Activated naive CD4-positive, alpha-beta T cell treated with anti-CD3 and anti-CD28 coated beads, Interleukin-2, amount 50 U/mL, for 72 hours (primary cell): ENCODE measurements at regions not wholly inside any gene's neighbourhood (a gene's known extent, or its start where the extent isn't known, plus 50 kb on each side); places are given as distances from the start of the nearest gene placed in this dataset.
"Not testable (repeated sequence)": the region's sequence is repeated elsewhere in the genome, so short reads cannot be mapped to it uniquely, and the experiment has no call there.

ENCODE experiments used
- ATAC-seq, 2 donors: fragments of 150-1000 bp; cut with Tn5 transposase; 2 replicates each; pipeline ENCODE4 v1.10.0; 2021; ENCODE audit warnings: mild to moderate bottlenecking in 2 of 2, moderate library complexity in 2 of 2
- DNase-seq, 2 donors: peaks; one replicate each; pipeline ENCODE4 v3.0.0; 2021 to 2022; ENCODE audit warnings: low spot score in 2 of 2
- H3K27ac Mint-ChIP-seq, 2 donors: one replicate each; pipeline ENCODE4 v1.8.0; 2022; ENCODE audit warnings: mild to moderate bottlenecking in 2 of 2, mixed read lengths in 2 of 2
- H3K36me3 Mint-ChIP-seq, 2 donors: one replicate each; pipeline ENCODE4 v1.8.0; 2022; ENCODE audit warnings: mixed read lengths in 2 of 2
- H3K9me3 Mint-ChIP-seq, 2 donors: one replicate each; pipeline ENCODE4 v1.8.0; 2022; ENCODE audit warnings: mixed read lengths in 2 of 2

DNA sequence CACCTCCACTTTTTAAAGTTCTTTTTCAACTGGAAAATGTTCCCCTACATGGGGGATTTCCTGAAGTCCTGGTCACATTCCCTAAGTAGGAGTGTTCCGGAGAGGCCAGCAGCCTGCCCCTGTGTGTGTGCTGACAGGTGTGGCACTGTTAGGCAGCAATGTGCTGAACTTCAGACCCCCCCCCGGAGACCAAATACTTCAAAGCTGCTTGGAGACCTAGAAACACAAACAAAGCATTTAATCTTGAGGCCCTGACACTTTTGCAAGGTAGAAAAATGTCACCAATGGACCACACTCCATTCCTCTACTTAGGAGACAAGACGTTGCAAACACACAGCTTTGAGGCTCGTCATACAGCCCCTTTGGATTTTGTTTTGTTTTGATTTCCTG, 259.6 kb upstream of the CTNNB1 start:
- DNase-seq, result no peak
- ATAC-seq, result no peak
- no peak overlapping the region for H3K27ac Mint-ChIP-seq
- no peaks in the 10 kb centered on the region for H3K36me3 Mint-ChIP-seq
- H3K9me3 Mint-ChIP-seq, result peaks cover 0 to 4% of the 10 kb centered on the region in 2 donors

DNA sequence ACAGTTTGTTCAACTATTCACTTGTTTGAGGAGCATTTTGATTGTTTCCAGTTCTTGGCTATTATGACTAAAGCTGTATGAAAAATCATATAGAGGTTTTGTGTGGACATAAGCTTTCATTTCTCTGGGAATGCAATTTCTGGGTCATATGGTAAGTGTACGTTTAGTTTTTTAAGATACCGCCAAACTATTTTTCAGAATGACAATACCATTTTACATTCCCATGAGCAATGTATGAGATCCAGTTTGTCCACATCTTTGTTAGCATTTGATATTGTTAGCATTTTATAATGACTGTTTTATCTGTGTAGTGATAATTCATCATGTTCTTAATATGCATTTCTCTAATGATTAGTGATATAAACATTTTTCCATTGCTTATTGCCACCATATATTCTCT, 258.7 kb upstream of the CTNNB1 start:
- Mint-ChIP-seq H3K9me3 (peaks cover 0 to 8% of the 10 kb centered on the region in 2 donors), H3K36me3 (no peaks in the 10 kb centered on the region)
- ATAC-seq, result no peak

GRCh38 chr3:40947022-40947421, 252.3 kb upstream of the CTNNB1 start:
- DNase-seq, result not testable (repeated sequence)

More for the DNA sequence above, 258.7 kb upstream of the CTNNB1 start:
- H3K27ac Mint-ChIP-seq, result no peak overlapping the region
- DNase-seq, result no peak

DNA sequence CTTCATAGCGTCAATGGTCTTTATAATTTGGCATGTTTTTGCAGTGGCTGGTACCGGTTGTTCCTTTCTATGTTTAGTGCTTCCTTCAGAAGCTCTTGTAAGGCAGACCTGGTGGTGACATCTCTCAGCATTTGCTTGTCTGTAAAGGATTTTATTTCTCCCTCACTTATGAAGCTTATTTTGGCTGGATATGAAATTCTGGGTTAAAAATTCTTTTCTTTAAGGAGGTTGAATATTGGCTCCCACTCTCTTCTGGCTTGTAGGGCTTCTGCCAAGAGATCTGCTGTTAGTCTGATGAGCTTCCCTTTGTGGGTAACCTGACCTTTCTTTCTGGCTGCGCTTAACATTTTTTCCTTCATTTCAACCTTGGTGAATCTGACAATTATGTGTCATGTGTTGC, 250.0 kb upstream of the CTNNB1 start:
- not testable (repeated sequence) for H3K27ac Mint-ChIP-seq, ATAC-seq, DNase-seq
- Mint-ChIP-seq H3K9me3 (peaks cover 7 to 26% of the 10 kb centered on the region in 2 donors), H3K36me3 (peaks cover 4 to 23% of the 10 kb centered on the region in 2 donors)

More at GRCh38 chr3:40947022-40947421, 252.3 kb upstream of the CTNNB1 start:
- H3K27ac Mint-ChIP-seq, ATAC-seq: not testable (repeated sequence)
- Mint-ChIP-seq H3K9me3 (peaks cover 0 to 13% of the 10 kb centered on the region in 2 donors), H3K36me3 (peaks cover 4 to 23% of the 10 kb centered on the region in 2 donors)

GRCh38 chr3:40951636-40952035, 247.7 kb upstream of the CTNNB1 start:
- Mint-ChIP-seq H3K27ac (no peak overlapping the region), H3K9me3 (peaks cover 7 to 16% of the 10 kb centered on the region in 2 donors), H3K36me3 (peaks cover 4 to 15% of the 10 kb centered on the region in 2 donors)
- ATAC-seq, result peak; percentile 34 to 36
- no peak for DNase-seq

DNA sequence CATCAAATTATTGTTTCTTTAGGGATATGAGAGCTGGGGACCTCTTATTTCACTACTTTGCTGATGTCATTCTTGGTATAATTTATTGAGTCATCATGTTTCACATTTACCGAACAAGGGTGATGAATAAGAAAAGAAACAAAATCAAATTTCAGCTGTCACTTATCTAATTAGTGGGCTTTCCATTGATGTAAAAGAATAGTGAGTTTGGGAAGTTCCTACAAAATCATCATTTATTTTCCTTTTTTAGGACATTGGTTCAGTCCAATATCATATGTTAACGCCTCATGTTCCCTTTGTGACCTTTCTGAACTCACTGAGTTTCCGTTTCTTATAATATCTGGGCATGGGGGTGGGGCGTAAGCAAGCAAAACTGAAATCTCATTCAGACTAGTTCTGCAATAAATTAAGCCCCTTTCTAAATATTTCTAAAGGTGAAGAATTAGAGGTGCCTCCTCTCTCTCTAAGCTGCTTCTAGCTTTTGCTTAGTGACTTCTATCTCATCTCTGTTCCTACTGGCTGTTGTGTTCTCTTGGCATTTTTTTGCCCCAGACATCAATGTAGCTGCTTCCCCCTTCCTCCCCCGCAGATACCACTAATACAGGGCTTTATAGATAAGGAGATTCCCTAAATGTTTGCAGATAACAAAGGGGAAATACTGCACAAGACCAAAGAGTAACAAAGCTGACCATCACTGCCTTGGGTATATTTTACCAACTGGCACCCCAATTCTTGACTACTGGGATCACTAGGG, 238.0 kb upstream of the CTNNB1 start:
- H3K27ac Mint-ChIP-seq, result peak overlapping the region in 1 of 2 donors; percentile 33
- peaks cover 20 to 30% of the 10 kb centered on the region in 2 donors for H3K36me3 Mint-ChIP-seq
- ATAC-seq (peak; percentile 51 to 88), DNase-seq (no peak)
- peaks cover 2% of the 10 kb centered on the region in 2 donors for H3K9me3 Mint-ChIP-seq

DNA sequence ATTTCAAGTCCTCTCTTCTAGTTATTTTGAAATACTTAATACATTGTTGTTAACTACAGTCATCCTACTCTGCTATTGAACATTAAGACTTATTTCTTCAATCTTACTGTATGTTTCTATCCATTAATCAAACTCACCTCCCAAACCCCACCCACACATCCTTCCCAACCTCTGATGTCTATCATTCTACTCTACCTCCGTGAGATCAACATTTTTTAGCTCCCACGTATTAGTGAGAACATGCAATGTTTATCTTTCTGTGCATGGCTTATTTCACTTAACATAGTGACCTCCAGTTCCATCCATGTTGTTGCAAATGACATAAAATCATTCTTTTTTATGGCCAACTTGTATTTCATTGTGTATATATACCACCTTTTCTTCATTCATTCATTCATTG, 236.6 kb upstream of the CTNNB1 start:
- Mint-ChIP-seq H3K27ac (no peak overlapping the region), H3K36me3 (peaks cover 20 to 32% of the 10 kb centered on the region in 2 donors), H3K9me3 (peaks cover 2 to 5% of the 10 kb centered on the region in 2 donors)
- DNase-seq, result no peak
- no peak for ATAC-seq

DNA sequence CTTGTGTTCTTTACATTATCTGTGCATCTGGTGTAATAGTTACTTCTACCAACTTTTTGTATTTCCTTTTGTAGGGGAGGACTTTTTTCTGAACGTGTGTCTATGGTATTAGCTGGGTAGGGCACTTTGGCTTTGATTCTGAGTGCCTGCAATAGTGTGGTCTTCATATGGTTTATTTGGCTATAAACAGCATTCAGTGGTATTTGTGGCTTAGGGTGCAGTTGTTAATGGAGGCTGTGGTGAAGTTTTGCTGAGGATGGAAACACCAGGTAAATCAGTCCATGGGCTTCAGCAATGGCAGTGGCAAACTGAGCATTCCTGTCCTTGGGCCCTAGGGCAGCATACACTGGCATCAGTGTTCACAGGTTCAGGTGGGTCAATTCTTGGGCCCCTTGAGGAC, 230.6 kb upstream of the CTNNB1 start:
- H3K9me3 Mint-ChIP-seq, result peaks cover 4 to 10% of the 10 kb centered on the region in 2 donors

DNA sequence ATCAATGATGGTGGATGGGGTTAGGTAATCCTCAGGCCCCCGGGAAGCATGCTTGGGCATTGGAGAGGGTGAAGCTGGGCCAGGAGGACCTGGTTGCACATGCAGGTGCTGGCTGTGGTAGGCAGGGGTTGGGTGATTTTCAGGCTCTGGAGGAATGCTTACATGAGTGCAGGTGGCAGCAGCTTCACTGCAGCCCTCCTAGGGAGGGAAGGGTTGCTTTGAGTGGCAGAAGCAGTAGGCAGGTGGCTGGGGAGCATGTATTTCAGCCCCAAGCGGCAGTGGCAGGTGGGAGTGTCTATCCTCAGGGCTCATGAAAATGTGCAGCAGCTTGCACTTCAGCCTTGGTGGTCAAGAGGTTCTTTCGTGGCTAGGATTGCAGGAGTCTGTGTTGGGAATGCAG, 230.0 kb upstream of the CTNNB1 start:
- DNase-seq (no peak), ATAC-seq (no peak)
- H3K9me3 Mint-ChIP-seq, result peaks cover 4 to 10% of the 10 kb centered on the region in 2 donors
- peak overlapping the region; percentile 23 to 93 for H3K27ac Mint-ChIP-seq
- peaks cover 21 to 26% of the 10 kb centered on the region in 2 donors for H3K36me3 Mint-ChIP-seq

More for the DNA sequence above, 230.6 kb upstream of the CTNNB1 start:
- peaks cover 23 to 33% of the 10 kb centered on the region in 2 donors for H3K36me3 Mint-ChIP-seq
- H3K27ac Mint-ChIP-seq, result no peak overlapping the region
- DNase-seq (no peak), ATAC-seq (no peak)

DNA sequence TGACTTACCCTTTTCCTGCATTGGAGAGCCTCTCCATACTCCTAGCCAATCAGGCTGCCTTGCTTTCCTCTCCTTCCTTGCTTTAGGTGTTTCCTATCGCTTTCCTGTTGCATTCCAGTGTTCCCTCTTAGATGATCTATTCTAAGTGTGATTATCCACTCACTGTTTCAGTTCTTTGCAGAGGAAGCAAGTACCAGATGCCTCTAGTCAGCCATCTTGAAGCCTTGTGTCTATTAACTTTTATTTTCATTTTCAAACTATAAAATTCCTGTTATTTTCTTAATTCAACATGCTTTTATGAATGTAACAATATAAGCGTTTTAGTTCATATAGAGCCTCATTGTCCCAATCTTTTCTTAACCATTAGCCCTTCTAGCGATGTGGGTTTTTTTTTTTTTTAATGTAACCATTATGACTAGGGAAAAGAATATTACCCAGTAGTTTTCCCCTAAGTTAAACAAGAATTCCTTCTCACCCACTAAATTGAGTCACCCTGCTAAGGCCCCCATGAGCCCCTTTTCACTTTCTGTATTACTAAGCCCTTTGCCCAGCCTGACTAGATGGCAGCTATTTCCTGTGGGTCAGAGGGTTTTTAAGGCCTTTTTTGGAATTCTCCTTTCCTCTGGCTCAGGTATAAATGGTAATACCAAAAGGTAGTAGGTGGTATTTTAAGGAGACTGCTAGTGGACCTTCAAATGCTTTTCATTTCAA, 229.4 kb upstream of the CTNNB1 start:
- H3K36me3 Mint-ChIP-seq, result peaks cover 17 to 24% of the 10 kb centered on the region in 2 donors
- ATAC-seq, result peak in 1 of 2 donors; percentile 17
- no peak for DNase-seq
- peaks cover 4 to 10% of the 10 kb centered on the region in 2 donors for H3K9me3 Mint-ChIP-seq
- H3K27ac Mint-ChIP-seq, result peak overlapping the region; percentile 51 to 93

DNA sequence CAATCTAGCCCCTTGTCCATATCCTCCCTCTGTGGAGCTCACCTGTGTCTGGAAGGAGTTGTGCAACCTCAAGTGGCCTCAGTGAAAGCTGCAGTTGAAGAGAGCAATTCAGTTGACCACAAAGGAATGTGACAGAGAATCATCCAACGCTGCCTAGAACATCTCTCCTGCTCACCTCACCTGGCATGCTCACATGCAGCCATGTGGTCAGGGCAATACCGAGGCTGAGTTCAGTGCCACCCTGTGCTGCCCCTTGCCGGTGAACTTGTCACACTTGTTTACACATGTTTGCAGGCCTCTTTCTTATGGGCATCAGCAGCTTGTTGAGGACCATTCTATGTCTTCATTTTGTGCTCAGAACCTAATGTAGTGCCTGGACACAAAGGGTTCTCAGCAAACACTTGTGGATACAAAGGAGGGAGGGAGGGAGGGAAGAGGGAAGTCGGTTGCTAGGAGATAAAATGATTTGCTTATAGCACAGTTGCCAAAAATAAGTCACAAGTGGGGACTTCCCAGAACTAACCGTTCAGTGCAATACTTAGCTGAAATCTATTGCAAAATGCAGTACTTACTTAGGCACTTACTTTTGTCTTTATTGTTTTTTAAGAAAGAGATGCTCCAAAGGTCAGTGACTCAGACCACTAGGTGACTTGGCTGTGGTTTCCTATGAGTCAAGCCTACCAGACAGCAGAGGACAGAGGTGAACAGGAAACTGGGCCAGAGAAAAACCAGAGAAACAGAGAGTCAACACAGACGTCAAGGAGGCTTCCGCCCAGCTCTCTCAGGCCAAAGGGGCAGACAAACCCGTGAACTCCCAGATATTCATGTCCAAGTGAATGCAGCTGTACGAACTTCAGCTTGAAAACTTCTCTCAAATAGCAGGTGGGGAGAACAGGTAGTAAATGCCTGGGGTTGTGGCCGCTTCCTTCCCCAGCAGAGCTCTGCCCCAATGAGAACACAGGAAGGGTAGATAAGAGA, 227.8 kb upstream of the CTNNB1 start:
- peaks cover 4 to 6% of the 10 kb centered on the region in 2 donors for H3K9me3 Mint-ChIP-seq
- ATAC-seq, result peak; percentile 91 to 96
- H3K27ac Mint-ChIP-seq, result peak overlapping the region; percentile 93 to 95
- DNase-seq, result peak; percentile 47 to 79
- peaks cover 17 to 21% of the 10 kb centered on the region in 2 donors for H3K36me3 Mint-ChIP-seq

DNA sequence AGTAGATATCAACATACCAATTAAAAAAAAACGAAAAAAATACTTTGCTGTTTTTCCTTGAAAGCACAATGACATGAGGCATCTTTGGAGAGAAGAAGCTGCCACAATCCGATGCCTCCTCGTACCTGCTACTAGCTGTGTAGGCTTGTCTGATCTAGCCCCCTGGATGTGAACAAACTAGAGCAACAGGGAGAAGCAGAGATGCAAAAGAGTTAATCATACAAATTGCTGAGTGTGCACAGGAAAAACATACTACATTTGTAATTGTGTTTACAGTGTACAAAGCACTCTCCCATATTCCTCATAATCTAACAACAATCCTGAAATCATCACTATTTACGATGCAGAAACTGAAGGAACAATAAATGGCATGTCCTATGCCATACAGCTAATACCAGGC, 227.0 kb upstream of the CTNNB1 start:
- peaks cover 4 to 5% of the 10 kb centered on the region in 2 donors for H3K9me3 Mint-ChIP-seq
- DNase-seq (no peak), ATAC-seq (no peak)
- H3K27ac Mint-ChIP-seq, result peak overlapping the region in 1 of 2 donors; percentile 93
- H3K36me3 Mint-ChIP-seq, result peaks cover 20 to 24% of the 10 kb centered on the region in 2 donors

DNA sequence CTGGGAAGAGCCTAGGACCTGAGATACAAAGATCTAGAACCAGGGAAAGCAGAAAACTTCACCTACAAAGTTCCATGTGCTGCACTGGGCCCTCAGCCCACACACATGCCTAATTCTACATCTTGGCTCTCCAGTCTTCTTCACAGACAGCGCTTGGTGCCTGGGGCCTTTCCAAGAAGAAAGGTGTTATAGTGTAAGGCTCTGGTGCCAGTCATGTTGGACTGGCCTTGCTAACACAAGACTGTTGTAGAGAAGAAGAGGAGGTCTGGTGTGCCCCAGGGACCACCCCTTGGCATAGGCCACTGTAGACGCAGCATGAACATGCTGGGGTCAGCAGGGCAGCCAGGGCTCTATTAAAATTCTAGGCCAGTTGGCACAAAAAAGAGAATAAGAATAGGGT, 226.2 kb upstream of the CTNNB1 start:
- no peak for DNase-seq
- Mint-ChIP-seq H3K9me3 (peaks cover 4 to 5% of the 10 kb centered on the region in 2 donors), H3K36me3 (peaks cover 17 to 22% of the 10 kb centered on the region in 2 donors), H3K27ac (peak overlapping the region in 1 of 2 donors; percentile 93)
- no peak for ATAC-seq

GRCh38 chr3:40975711-40976121, 223.6 kb upstream of the CTNNB1 start:
- H3K27ac Mint-ChIP-seq, result no peak overlapping the region
- peaks cover 6 to 11% of the 10 kb centered on the region in 2 donors for H3K36me3 Mint-ChIP-seq
- DNase-seq (no peak), ATAC-seq (no peak)
- H3K9me3 Mint-ChIP-seq, result peaks cover 0 to 4% of the 10 kb centered on the region in 2 donors

DNA sequence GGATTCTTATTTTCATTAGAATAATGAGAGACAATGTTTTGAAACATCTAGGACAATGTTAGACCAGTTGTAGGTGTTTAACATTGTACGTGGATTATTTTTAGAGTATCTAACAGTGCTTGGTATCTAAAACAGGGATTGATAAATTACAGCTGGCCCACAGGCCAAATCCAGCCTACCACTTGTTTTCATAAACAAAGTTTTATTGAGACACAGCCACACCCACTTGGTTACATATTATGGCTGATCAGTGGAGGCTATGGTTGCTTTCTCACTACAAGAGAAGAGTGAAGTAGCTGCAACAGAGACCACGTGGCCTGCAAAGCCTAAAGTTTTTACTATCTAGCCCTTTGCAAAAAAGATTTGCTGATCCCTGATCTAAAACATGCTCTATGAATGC, 223.1 kb upstream of the CTNNB1 start:
- DNase-seq (no peak), ATAC-seq (no peak)
- H3K36me3 Mint-ChIP-seq, result peaks cover 6 to 7% of the 10 kb centered on the region in 2 donors
- H3K9me3 Mint-ChIP-seq, result peaks cover 0 to under 1% of the 10 kb centered on the region in 2 donors
- H3K27ac Mint-ChIP-seq, result no peak overlapping the region

- no peak for ATAC-seq
- Mint-ChIP-seq H3K9me3 (no peaks in the 10 kb centered on the region), H3K27ac (no peak overlapping the region), H3K36me3 (peaks cover 11% of the 10 kb centered on the region in 2 donors)
- no peak for DNase-seq
Measured at GRCh38 chr3:40978442-40978841, 220.9 kb upstream of the CTNNB1 start.
